ENCODE measurements at regions not wholly inside any gene's neighbourhood (a gene's known extent, or its start where the extent isn't known, plus 50 kb on each side); places are given as distances from the start of the nearest gene placed in this dataset.

GRCh38 chr9:24939109-24939850 is 393.6 kb upstream of the IZUMO3 start:
- TF ChIP-seq CTCF (IDR thresholded peaks at IDR 0.05; ENCODE audit: low read depth, low read length, missing control alignments), result no peak

GRCh38 chr9:24936117-24936516 is 390.4 kb upstream of the IZUMO3 start:
- H3K4me3 ChIP-seq (replicated peaks; ENCODE audit: low read depth, low read length), result no peak overlapping the region
- no peak for TF ChIP-seq CTCF (IDR thresholded peaks at IDR 0.05; ENCODE audit: low read depth, low read length, missing control alignments)
- DNase-seq (ENCODE audit: extremely low read depth, low read depth), result no peak

More at GRCh38 chr9:24939109-24939850, 393.6 kb upstream of the IZUMO3 start:
- H3K4me3 ChIP-seq (replicated peaks; ENCODE audit: low read depth, low read length), result no peak overlapping the region
- no peak for DNase-seq (ENCODE audit: extremely low read depth, low read depth)

GRCh38 chr9:24932785-24933184 is 387.1 kb upstream of the IZUMO3 start:
- TF ChIP-seq CTCF (IDR thresholded peaks at IDR 0.05; ENCODE audit: low read depth, low read length, missing control alignments), result no peak
- H3K4me3 ChIP-seq (replicated peaks; ENCODE audit: low read depth, low read length), result no peak overlapping the region
- no peak for DNase-seq (ENCODE audit: extremely low read depth, low read depth)

GRCh38 chr9:24931894-24932293 is 386.2 kb upstream of the IZUMO3 start:
- DNase-seq (ENCODE audit: extremely low read depth, low read depth), result no peak
- no peak overlapping the region for H3K4me3 ChIP-seq (replicated peaks; ENCODE audit: low read depth, low read length)
- no peak for TF ChIP-seq CTCF (IDR thresholded peaks at IDR 0.05; ENCODE audit: low read depth, low read length, missing control alignments)

- DNase-seq (ENCODE audit: extremely low read depth, low read depth), result no peak
- no peak overlapping the region for H3K4me3 ChIP-seq (replicated peaks; ENCODE audit: low read depth, low read length)
- TF ChIP-seq CTCF (IDR thresholded peaks at IDR 0.05; ENCODE audit: low read depth, low read length, missing control alignments), result no peak
Measured at GRCh38 chr9:24912767-24913166, 367.1 kb upstream of the IZUMO3 start.

GRCh38 chr9:24901319-24901718 is 355.6 kb upstream of the IZUMO3 start:
- no peak for DNase-seq (ENCODE audit: extremely low read depth, low read depth)
- H3K4me3 ChIP-seq (replicated peaks; ENCODE audit: low read depth, low read length), result no peak overlapping the region
- no peak for TF ChIP-seq CTCF (IDR thresholded peaks at IDR 0.05; ENCODE audit: low read depth, low read length, missing control alignments)

- TF ChIP-seq CTCF (IDR thresholded peaks at IDR 0.05; ENCODE audit: low read depth, low read length, missing control alignments), result no peak
- H3K4me3 ChIP-seq (replicated peaks; ENCODE audit: low read depth, low read length), result no peak overlapping the region
- no peak for DNase-seq (ENCODE audit: extremely low read depth, low read depth)
Measured at GRCh38 chr9:24900179-24900578, 354.5 kb upstream of the IZUMO3 start.

All from HFF-Myc (cell line).